ENCODE measurements at regions not wholly inside any gene's neighbourhood (a gene's known extent, or its start where the extent isn't known, plus 50 kb on each side); places are given as distances from the start of the nearest gene placed in this dataset.

DNA sequence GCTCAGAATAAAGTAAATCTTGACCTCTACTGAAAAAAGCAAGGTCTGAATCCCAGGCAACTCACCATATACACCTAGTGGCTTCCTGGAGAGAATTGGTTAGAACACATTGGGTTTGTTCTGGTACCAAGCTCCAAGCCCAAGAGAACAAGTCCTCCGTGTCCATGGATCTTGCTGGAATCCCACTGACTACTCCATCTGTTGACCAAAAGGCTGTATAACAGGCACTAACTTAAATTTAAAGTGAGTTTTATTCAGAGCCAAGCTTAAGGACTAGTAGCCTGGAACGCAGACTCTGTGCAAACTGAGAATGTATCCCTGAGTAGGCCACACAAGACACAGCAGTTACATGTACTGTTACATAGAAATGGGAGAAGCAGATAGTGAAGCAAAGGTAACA is 342.1 kb upstream of the LRRC3B start (continued):
- TF ChIP-seq, protein P1, sequence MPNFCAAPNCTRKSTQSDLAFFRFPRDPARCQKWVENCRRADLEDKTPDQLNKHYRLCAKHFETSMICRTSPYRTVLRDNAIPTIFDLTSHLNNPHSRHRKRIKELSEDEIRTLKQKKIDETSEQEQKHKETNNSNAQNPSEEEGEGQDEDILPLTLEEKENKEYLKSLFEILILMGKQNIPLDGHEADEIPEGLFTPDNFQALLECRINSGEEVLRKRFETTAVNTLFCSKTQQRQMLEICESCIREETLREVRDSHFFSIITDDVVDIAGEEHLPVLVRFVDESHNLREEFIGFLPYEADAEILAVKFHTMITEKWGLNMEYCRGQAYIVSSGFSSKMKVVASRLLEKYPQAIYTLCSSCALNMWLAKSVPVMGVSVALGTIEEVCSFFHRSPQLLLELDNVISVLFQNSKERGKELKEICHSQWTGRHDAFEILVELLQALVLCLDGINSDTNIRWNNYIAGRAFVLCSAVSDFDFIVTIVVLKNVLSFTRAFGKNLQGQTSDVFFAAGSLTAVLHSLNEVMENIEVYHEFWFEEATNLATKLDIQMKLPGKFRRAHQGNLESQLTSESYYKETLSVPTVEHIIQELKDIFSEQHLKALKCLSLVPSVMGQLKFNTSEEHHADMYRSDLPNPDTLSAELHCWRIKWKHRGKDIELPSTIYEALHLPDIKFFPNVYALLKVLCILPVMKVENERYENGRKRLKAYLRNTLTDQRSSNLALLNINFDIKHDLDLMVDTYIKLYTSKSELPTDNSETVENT (CRISPR knock-in tag; IDR thresholded peaks at IDR 0.05), result no peak
- TF ChIP-seq SREBF2 (CRISPR knock-in tag; IDR thresholded peaks at IDR 0.05) (no peak), ZBTB8A (IDR thresholded peaks at IDR 0.05; ENCODE audit: partially characterized antibody) (no peak), LCOR (CRISPR knock-in tag; IDR thresholded peaks at IDR 0.05) (no peak), ZNF253 (CRISPR knock-in tag; conservative IDR thresholded peaks at IDR 0.05) (no peak)
- TF ChIP-seq, protein P2, sequence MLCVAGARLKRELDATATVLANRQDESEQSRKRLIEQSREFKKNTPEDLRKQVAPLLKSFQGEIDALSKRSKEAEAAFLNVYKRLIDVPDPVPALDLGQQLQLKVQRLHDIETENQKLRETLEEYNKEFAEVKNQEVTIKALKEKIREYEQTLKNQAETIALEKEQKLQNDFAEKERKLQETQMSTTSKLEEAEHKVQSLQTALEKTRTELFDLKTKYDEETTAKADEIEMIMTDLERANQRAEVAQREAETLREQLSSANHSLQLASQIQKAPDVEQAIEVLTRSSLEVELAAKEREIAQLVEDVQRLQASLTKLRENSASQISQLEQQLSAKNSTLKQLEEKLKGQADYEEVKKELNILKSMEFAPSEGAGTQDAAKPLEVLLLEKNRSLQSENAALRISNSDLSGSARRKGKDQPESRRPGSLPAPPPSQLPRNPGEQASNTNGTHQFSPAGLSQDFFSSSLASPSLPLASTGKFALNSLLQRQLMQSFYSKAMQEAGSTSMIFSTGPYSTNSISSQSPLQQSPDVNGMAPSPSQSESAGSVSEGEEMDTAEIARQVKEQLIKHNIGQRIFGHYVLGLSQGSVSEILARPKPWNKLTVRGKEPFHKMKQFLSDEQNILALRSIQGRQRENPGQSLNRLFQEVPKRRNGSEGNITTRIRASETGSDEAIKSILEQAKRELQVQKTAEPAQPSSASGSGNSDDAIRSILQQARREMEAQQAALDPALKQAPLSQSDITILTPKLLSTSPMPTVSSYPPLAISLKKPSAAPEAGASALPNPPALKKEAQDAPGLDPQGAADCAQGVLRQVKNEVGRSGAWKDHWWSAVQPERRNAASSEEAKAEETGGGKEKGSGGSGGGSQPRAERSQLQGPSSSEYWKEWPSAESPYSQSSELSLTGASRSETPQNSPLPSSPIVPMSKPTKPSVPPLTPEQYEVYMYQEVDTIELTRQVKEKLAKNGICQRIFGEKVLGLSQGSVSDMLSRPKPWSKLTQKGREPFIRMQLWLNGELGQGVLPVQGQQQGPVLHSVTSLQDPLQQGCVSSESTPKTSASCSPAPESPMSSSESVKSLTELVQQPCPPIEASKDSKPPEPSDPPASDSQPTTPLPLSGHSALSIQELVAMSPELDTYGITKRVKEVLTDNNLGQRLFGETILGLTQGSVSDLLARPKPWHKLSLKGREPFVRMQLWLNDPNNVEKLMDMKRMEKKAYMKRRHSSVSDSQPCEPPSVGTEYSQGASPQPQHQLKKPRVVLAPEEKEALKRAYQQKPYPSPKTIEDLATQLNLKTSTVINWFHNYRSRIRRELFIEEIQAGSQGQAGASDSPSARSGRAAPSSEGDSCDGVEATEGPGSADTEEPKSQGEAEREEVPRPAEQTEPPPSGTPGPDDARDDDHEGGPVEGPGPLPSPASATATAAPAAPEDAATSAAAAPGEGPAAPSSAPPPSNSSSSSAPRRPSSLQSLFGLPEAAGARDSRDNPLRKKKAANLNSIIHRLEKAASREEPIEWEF (CRISPR knock-in tag; IDR thresholded peaks at IDR 0.05), result no peak

Data from K562 (cell line).